Heart right ventricle (tissue), 16 donors: ENCODE measurements at regions not wholly inside any gene's neighbourhood (a gene's known extent, or its start where the extent isn't known, plus 50 kb on each side); places are given as distances from the start of the nearest gene placed in this dataset.

Experiments
- ATAC-seq, 8 donors: fragments of 200-7000 bp; cut with Tn5 transposase; one replicate each; pipeline ENCODE4 v1.9.1; 2020; ENCODE audit warnings: mild to moderate bottlenecking in 8 of 8, moderate library complexity in 8 of 8, moderate number of reproducible peaks in 1 of 8
- DNase-seq, 2 donors: peaks; one replicate each; pipeline ENCODE4 v3.0.0-alpha.2; 2020
- H3K27ac ChIP-seq, 10 donors: fragments of 200-600 bp; sonication (generic) in 2 of 10; one replicate each; pipeline versions ENCODE4 v1.5.0 to v1.8.0; 2020 to 2022; ENCODE audit warnings: mild to moderate bottlenecking in 3 of 10
- H3K27me3 ChIP-seq, 7 donors: fragments of 200-600 bp; one replicate each; pipeline ENCODE4 v1.8.0; 2021 to 2022; ENCODE audit warnings: mild to moderate bottlenecking in 2 of 7
- H3K36me3 ChIP-seq, 9 donors: fragments of 200-600 bp; sonication (generic) in 1 of 9; one replicate each; pipeline versions ENCODE4 v1.5.0 to v1.8.0; 2020 to 2022; ENCODE audit warnings: mild to moderate bottlenecking in 2 of 9
- H3K4me1 ChIP-seq, 9 donors: fragments of 200-600 bp; sonication (generic) in 1 of 9; one replicate each; pipeline versions ENCODE4 v1.5.0 to v1.8.0; 2020 to 2022; ENCODE audit warnings: mild to moderate bottlenecking in 4 of 9
- H3K4me3 ChIP-seq, 10 donors: fragments of 200-600 bp; sonication (generic) in 2 of 10; one replicate each; pipeline versions ENCODE4 v1.5.0 to v1.8.0; 2020 to 2022; ENCODE audit warnings: mild to moderate bottlenecking in 7 of 10, moderate library complexity in 2 of 10
- H3K9me3 ChIP-seq, 11 donors: fragments of 200-600 bp in 10 of 11; sonication (generic) in 2 of 11; one replicate each; pipeline versions ENCODE4 v1.5.0 to v1.8.0; 2013 to 2022; ENCODE audit warnings: mild to moderate bottlenecking in 2 of 11, control low read depth in 1 of 11, moderate library complexity in 1 of 11
- CTCF ChIP-seq, 9 donors: fragments of 200-600 bp; sonication (generic) in 2 of 9; IDR thresholded peaks; one replicate each; pipeline versions ENCODE4 v1.5.0 to v1.8.0; 2021 to 2022; ENCODE audit warnings: antibody characterized with exemption in 9 of 9, mild to moderate bottlenecking in 5 of 9, moderate library complexity in 1 of 9
- WGBS, 2 donors: extraction: QIAGEN DNeasy Blood & Tissue Kit; methylation state at CpG; one replicate each; pipeline ENCODE4 v1.1.7; 2013; ENCODE audit warnings: inconsistent platforms in 1 of 2; 5-methylcytosine and 5-hydroxymethylcytosine counted together
- intact Hi-C, 10 donors: fragments of 100-400 bp; cut with DNase I; formaldehyde crosslinking; loops; one replicate each; pipeline versions ENCODE4 v1.11.1 to v1.14.2; 2022
- donor health status: Arrhythmogenic right ventricular cardiomyopathy.
- donor health status: ischemic (EF 13 %, LVEDD 7.1; RV severe dilation, severe dysfunction).
- donor health status: healthy with polysubstance abuse.
- donor health status: DM: no; HTN: yes; CAD: no.
- donor health status: DM: no; HTN: no; CAD: no.
- donor health status: ischemic (EF 25% LVEDD 6.9; RV normal size, moderate dysfunction).
- donor health status: ischemic (EF 25% LVEDD 5.7; RV mildly dilated, moderate dysfunction).
- donor health status: healthy.
- donor health status: DM: yes; HTN: yes; CAD: no.
- donor health status: Ischemic cardiomyopathy.
- donor health status: ischemic (EF 35%, LVEDD 5.7; RV mildly dilated, moderate dysfunction).
- donor health status: nonischemic (EF 11% LVEDD 7.7; RV severe dilation, severe dysfunction).
- donor health status: DM: yes; HTN: yes; CAD: no.
- donor health status: PGD.
- donor health status: ischemic (EF 29% LVEDD 5.4; RV normal size, mild dysfunction).
- donor health status: nonischemic (EF 23%, LVEDD 6.1; RV moderate dilation, normal function).

GRCh38 chr2:164142755-164143154, 406.9 kb upstream of the FIGN start:
- H3K36me3 ChIP-seq = no peaks in the 10 kb centered on the region
- no peak overlapping the region for H3K27ac ChIP-seq
- DNase-seq (no peak), ATAC-seq (no peak)
- intact Hi-C loops = no loop called here
- 97% methylated on average over 5 of the region's 5 CpGs for WGBS, 2 donors
- H3K4me3 ChIP-seq = no peak overlapping the region
- H3K9me3 ChIP-seq = no peaks in the 10 kb centered on the region
- TF ChIP-seq CTCF (IDR thresholded peaks at IDR 0.05) = no peak
- H3K4me1 ChIP-seq = no peaks in the 10 kb centered on the region
- no peaks in the 10 kb centered on the region for H3K27me3 ChIP-seq

GRCh38 chr2:164141271-164141670, 405.5 kb upstream of the FIGN start:
- ATAC-seq (no peak), DNase-seq (no peak)
- Histone ChIP-seq H3K27ac (no peak overlapping the region), H3K4me1 (no peaks in the 10 kb centered on the region), H3K27me3 (no peaks in the 10 kb centered on the region), H3K36me3 (no peaks in the 10 kb centered on the region), H3K4me3 (no peak overlapping the region), H3K9me3 (no peaks in the 10 kb centered on the region)
- 45 to 52% methylated on average over 1 of the region's 1 CpG for WGBS, 2 donors
- intact Hi-C loops = no loop called here
- no peak for TF ChIP-seq CTCF (IDR thresholded peaks at IDR 0.05)

GRCh38 chr2:164138750-164139149, 402.9 kb upstream of the FIGN start:
- Histone ChIP-seq H3K27ac (no peak overlapping the region), H3K4me1 (peaks cover 0 to 5% (median 0%) of the 10 kb centered on the region in 9 donors), H3K36me3 (no peaks in the 10 kb centered on the region), H3K9me3 (no peaks in the 10 kb centered on the region), H3K4me3 (no peak overlapping the region), H3K27me3 (no peaks in the 10 kb centered on the region)
- intact Hi-C loops = loop anchor here in 1 of 10 donors (10.0 kb wide), 1 partner anchor 794 kb away; no protein-coding TSS in a partner anchor
- DNase-seq (no peak), ATAC-seq (no peak)
- TF ChIP-seq CTCF (IDR thresholded peaks at IDR 0.05) = no peak
- 86 to 89% methylated on average over 4 of the region's 4 CpGs for WGBS, 2 donors

GRCh38 chr2:164134336-164134735, 398.5 kb upstream of the FIGN start:
- intact Hi-C loops = loop anchor here in 1 of 10 donors (10.0 kb wide), 1 partner anchor 790 kb away; no protein-coding TSS in a partner anchor
- Histone ChIP-seq H3K27me3 (no peaks in the 10 kb centered on the region), H3K9me3 (no peaks in the 10 kb centered on the region), H3K4me1 (peaks cover 0 to 5% (median 0%) of the 10 kb centered on the region in 9 donors), H3K36me3 (no peaks in the 10 kb centered on the region), H3K27ac (no peak overlapping the region), H3K4me3 (no peak overlapping the region)
- no peak for DNase-seq
- no peak for TF ChIP-seq CTCF (IDR thresholded peaks at IDR 0.05)
- no peak for ATAC-seq
- 43 to 53% methylated on average over 4 of the region's 4 CpGs for WGBS, 2 donors
